ENCODE measurements at regions not wholly inside any gene's neighbourhood (a gene's known extent, or its start where the extent isn't known, plus 50 kb on each side); places are given as distances from the start of the nearest gene placed in this dataset.

GRCh38 chr9:118693645-118694044 lies 675.6 kb downstream of the BRINP1 start:
- TF ChIP-seq, protein P1, sequence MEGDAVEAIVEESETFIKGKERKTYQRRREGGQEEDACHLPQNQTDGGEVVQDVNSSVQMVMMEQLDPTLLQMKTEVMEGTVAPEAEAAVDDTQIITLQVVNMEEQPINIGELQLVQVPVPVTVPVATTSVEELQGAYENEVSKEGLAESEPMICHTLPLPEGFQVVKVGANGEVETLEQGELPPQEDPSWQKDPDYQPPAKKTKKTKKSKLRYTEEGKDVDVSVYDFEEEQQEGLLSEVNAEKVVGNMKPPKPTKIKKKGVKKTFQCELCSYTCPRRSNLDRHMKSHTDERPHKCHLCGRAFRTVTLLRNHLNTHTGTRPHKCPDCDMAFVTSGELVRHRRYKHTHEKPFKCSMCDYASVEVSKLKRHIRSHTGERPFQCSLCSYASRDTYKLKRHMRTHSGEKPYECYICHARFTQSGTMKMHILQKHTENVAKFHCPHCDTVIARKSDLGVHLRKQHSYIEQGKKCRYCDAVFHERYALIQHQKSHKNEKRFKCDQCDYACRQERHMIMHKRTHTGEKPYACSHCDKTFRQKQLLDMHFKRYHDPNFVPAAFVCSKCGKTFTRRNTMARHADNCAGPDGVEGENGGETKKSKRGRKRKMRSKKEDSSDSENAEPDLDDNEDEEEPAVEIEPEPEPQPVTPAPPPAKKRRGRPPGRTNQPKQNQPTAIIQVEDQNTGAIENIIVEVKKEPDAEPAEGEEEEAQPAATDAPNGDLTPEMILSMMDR (conservative IDR thresholded peaks at IDR 0.05; ENCODE audit: low read length): no peak
- TF ChIP-seq EZH2phosphoT487 (IDR thresholded peaks at IDR 0.05; ENCODE audit: borderline replicate concordance): no peak
